ENCODE measurements at regions not wholly inside any gene's neighbourhood (a gene's known extent, or its start where the extent isn't known, plus 50 kb on each side); places are given as distances from the start of the nearest gene placed in this dataset.
"Not testable (repeated sequence)": the region's sequence is repeated elsewhere in the genome, so short reads cannot be mapped to it uniquely, and the experiment has no call there.

- no peak for DNase-seq
Observed at GRCh38 chr6:130720076-130720715, 107.0 kb upstream of the SMLR1 start.

DNA sequence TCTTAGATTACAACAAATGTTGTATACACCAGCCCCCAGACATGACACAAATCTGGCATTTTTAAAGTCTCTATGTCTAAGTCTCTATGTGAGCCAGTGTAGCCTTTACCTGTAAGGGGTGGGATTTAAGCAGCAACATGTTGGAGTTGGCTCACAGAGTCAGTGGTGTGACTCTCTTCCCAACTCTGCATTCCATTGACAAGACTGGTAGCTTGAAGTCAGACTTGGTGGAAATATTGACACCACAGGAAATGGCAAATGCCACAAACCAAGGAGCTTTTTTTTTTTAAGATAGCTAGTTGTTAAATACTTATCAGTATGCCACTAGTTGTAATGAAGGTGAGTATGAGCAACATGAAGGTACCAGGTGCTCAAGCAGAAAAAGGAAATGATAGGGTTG is 103.1 kb upstream of the SMLR1 start:
- no peak for DNase-seq

DNA sequence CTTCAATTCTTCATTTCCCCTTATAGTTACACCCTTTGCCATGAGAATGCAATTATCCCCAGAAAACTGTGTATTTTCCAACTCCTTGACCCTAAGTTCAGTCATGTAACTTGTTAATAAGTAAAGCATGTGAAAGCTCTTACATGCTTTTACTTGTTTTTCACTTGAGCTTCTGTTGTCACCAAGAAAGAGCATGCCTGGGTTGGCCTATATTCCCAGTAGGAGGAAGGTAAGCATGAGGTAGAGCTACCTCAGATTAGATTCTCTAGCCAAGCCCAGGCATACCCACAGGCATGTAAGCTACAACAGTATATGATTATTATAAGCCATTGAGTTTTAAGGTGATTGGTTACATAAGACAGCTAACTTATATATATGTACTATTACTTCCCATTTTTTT is 101.7 kb upstream of the SMLR1 start:
- DNase-seq = no peak

DNA sequence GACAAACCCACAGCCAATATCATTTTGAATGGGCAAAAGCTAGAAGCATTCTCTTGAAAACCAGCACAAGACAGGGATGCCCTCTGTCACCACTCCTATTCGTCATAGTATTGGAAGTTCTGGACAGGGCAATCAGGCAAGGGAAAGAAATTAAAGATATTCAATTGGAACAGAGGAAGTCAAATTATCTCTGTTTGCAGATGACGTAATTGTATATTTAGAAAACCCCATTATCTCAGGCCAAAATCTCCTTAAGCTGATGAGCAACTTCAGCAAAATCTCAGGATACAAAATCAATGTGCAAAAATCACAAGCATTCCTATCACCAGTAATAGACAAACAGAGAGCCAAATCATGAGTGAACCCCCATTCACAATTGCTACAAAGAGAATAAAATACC is 99.1 kb upstream of the SMLR1 start:
- not testable (repeated sequence) for DNase-seq

DNA sequence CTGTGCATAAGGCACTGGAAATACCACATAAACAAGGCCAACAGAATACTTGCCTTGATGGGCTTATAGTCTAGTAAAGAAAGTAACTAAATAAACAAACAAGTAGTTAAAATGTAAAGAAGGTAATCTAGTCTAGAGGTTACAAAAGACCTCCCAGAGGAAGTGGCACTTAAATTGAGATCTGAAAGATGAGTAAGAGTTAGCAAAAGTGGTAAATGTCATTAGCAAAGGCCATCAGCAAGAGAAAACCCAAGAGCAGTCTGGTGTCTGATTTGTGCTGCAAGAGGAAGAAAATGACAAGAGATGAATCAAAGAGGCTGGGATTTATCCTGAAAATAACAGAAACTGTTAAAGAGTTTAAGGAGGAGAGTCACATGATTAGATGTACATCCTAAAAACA is 96.6 kb upstream of the SMLR1 start:
- DNase-seq = no peak

DNA sequence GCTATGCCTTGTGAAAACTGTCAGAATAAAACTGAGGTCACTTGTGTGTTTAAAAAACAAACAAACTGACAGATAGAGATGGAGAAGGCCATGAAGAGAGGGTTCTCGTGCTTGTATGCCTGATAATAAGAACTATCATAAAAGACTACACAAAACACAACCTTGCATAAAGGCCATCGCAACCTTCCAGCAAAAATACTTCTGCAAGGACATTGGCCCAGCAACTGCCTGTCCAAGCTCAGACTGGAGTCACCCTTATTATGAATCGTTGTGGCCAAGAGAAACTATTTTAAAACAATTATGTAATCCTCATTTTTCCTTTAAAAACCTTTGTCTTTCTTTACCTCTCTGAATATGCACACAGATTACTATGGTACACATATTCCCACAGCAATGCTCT is 93.0 kb upstream of the SMLR1 start:
- no peak for DNase-seq

DNA sequence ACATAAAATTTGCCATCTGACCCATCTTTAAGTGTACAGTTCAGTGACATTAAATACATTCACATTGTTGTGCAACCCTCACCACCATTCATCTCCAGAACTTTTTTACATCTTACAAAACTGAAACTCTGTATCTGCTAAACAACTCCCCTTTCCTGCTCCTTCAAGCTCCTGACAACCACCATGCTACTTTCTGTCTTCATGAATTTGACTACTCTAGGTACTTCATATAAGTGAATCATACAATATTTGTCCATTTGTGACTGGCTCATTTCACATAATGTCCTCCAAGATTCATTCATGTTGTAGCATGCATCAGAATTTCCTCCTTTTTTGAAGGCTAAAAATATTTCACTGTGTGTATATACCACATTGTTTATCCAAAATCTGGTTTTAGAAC is 86.9 kb upstream of the SMLR1 start:
- no peak for DNase-seq

- DNase-seq = no peak
Observed at GRCh38 chr6:130742131-130742681, 85.0 kb upstream of the SMLR1 start.

DNA sequence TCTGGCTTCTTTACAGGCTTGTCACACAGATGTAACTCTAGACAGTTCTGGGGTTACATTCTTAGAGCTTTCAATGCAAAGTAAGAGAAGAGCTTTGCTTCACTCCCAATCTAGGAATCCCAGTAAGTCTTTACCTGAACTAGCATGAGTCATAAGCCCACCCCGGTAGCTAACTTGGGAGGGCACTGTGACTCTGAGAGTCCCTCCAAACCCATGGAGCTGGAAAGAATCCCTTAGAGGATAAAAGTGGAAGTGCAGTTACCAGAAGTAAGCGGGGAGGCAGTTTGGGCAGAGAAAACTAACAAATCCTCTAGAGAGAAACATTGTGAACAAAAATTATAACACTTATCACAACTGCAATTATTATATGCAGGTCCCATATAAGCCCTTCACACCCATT is 84.0 kb upstream of the SMLR1 start:
- DNase-seq = no peak

GRCh38 chr6:130744576-130745366 is 82.4 kb upstream of the SMLR1 start:
- no peak for DNase-seq

- DNase-seq = no peak
Observed at GRCh38 chr6:130748041-130748440, 79.2 kb upstream of the SMLR1 start.

DNA sequence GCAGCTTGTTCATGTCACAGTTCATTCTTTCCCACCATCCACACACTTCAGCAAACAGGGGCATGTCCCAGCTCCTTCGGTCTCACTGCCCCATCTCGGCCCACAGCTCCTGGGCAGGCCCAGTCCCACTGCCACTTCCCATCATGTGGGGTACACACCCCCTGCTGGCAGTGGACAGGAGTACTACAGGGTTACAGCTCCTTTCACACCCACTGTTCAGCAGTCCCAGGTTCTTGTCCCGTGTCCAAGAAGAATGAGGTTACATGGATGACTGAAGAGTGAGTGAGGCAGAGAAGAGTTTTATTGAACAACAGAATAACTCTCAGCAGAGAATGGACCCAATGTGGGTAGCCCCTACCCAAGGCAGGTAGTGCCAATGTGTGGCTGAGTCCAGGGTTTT is 77.8 kb upstream of the SMLR1 start:
- no peak for DNase-seq

- DNase-seq = no peak
Observed at GRCh38 chr6:130752267-130752666, 74.9 kb upstream of the SMLR1 start.

DNA sequence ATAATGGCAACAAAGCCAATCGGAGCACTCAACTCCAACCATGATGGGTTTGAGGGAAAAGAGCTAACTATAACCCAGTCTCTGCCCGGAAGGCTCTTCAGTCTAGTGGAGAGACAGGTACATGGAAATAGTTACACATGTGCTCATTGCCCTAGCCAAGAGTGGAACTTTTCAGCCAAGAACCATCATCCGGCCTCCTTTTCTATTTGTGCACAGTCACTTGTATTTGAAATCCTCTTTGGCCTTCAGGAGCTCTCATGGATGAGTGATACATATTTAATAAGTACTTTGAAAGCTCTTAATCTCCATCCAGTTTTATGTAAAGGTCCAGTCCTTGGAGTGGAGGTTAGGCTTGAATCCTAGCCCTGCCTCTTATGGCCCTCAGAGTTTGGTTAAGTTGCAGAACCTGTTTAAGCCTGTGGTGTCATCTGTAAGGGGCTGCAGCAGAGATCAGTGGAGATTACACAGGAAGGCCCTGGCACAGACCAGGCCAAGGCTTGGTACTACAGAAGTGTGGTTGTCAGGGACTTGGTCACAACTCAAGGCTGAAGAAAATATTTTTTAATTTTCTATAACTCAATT is 72.3 kb upstream of the SMLR1 start:
- no peak for DNase-seq

GRCh38 chr6:130755368-130756034 is 71.7 kb upstream of the SMLR1 start:
- no peak for DNase-seq

DNA sequence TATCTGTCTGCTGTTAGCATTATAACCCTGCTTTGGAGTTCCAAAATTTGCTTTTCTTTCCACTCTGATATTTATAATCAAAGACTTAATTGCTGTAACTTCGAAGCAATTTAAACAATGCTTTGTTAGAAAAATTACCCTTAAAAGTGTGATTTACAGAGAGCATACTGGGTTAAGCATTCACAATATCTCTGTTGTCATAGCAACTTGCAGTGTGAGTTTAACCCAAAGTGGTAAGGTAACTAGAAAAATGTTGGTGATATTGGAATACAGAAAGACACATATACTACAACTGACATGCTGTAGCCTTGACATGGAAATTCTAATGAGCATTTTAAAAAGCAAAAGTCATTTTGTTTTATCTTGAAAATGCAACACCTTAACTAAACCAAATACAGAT is 70.4 kb upstream of the SMLR1 start:
- no peak for DNase-seq

- no peak for DNase-seq
Observed at GRCh38 chr6:130758813-130759212, 68.4 kb upstream of the SMLR1 start.

- no peak for DNase-seq
Observed at GRCh38 chr6:130760006-130760405, 67.2 kb upstream of the SMLR1 start.

DNA sequence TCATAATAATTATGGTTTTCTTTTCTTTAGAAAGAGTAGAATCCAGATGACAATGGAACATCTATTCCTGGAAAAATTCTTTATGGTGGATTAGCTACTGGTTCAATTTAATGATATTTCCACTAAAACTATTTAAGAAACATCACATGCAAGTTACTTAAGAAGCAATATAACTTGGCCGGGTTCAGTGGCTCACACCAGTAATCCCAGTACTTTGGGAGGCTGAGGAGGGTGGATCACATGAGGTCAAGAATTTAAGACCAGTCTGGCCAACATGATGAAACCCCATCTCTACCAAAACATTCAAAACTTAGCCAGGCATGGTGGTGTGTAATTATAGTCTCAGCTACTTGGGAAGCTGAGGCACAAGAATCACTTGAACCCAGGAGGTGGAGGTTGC is 65.9 kb upstream of the SMLR1 start:
- no peak for DNase-seq

GRCh38 chr6:130765181-130765727 is 62.0 kb upstream of the SMLR1 start:
- no peak for DNase-seq

- DNase-seq = no peak
Observed at GRCh38 chr6:130766239-130767144, 60.7 kb upstream of the SMLR1 start.

DNA sequence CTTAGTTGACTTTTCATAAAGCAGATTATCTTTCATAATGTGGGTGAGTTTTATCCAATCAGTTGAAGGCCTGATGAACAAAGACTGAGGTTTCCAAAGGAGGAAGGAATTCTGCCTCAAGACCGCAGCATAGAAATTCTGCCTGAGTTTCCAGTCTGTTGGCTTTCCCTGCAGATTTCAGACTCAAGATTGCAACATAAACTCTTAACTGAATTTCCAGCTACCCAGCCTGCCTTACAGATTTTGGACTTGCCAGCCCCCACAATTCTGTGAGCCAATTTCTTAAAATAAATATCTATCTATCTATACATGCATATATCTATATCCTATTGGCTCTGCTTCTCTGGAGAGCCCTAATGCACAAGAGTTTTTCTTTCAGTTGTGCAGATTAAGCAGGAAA is 57.3 kb upstream of the SMLR1 start:
- no peak for DNase-seq

All from activated gamma-delta T cell treated with Interleukin-2 at 50 U/mL for 16 hours (primary cell).